ENCODE measurements at regions not wholly inside any gene's neighbourhood (a gene's known extent, or its start where the extent isn't known, plus 50 kb on each side); places are given as distances from the start of the nearest gene placed in this dataset.

DNA sequence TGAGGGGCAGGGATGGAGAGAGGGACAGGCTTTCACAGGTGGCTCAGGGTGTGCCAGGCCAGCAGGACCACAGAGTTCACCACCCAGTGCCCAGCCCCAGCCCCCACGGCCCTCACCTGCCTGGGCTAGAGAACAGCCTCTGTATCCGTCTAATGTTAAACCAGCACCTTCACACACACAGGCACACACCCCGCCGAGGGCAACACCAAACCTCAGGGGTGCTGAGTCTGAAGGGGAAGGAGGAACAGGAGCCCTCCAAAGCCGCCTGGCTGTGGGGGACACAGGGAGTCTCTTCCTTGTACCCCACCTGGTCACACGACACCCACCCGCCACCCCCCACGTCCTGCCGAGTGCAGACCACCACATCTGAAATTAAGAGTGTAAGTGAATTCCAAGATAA lies 205.8 kb upstream of the SALL3 start:
- no peak for DNase-seq

DNA sequence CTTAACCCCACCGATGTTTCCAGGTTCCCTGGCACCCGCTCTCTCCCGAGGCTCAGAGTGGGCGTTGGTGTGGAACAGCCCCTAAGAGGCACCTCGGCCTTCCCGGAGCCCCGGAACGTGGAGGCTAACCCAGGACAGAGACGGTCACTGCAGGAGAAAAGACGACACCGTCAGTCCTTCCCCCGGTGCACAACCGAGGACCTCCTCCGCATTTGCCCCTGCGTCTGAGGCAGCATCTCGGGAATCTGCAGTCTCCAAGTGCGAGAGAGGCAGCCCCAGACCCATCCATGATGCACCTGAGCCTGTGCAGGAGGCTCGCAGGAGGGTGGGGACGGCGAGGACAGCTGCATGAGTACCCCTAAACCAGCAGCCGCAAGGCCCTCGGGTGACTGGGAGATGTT lies 204.9 kb upstream of the SALL3 start:
- no peak overlapping the region for H3K27ac ChIP-seq
- no peaks in the 10 kb centered on the region for H3K36me3 ChIP-seq
- H3K4me1 ChIP-seq, result no peaks in the 10 kb centered on the region
- no peak for TF ChIP-seq POLR2A (IDR thresholded peaks at IDR 0.05)
- TF ChIP-seq, protein P1, sequence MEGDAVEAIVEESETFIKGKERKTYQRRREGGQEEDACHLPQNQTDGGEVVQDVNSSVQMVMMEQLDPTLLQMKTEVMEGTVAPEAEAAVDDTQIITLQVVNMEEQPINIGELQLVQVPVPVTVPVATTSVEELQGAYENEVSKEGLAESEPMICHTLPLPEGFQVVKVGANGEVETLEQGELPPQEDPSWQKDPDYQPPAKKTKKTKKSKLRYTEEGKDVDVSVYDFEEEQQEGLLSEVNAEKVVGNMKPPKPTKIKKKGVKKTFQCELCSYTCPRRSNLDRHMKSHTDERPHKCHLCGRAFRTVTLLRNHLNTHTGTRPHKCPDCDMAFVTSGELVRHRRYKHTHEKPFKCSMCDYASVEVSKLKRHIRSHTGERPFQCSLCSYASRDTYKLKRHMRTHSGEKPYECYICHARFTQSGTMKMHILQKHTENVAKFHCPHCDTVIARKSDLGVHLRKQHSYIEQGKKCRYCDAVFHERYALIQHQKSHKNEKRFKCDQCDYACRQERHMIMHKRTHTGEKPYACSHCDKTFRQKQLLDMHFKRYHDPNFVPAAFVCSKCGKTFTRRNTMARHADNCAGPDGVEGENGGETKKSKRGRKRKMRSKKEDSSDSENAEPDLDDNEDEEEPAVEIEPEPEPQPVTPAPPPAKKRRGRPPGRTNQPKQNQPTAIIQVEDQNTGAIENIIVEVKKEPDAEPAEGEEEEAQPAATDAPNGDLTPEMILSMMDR (IDR thresholded peaks at IDR 0.05), result no peak
- H3K4me3 ChIP-seq, result no peak overlapping the region
- peak in 1 of 3 donors; percentile 30 for DNase-seq
- no peaks in the 10 kb centered on the region for H3K27me3 ChIP-seq
- H3K9me3 ChIP-seq, result no peaks in the 10 kb centered on the region

More for the DNA sequence above, 205.8 kb upstream of the SALL3 start:
- no peaks in the 10 kb centered on the region for H3K36me3 ChIP-seq
- TF ChIP-seq POLR2A (IDR thresholded peaks at IDR 0.05), result no peak
- TF ChIP-seq, protein P1 (IDR thresholded peaks at IDR 0.05), result no peak
- H3K4me3 ChIP-seq, result no peak overlapping the region
- H3K27ac ChIP-seq, result no peak overlapping the region
- H3K27me3 ChIP-seq, result no peaks in the 10 kb centered on the region
- H3K4me1 ChIP-seq, result no peaks in the 10 kb centered on the region
- H3K9me3 ChIP-seq, result no peaks in the 10 kb centered on the region

DNA sequence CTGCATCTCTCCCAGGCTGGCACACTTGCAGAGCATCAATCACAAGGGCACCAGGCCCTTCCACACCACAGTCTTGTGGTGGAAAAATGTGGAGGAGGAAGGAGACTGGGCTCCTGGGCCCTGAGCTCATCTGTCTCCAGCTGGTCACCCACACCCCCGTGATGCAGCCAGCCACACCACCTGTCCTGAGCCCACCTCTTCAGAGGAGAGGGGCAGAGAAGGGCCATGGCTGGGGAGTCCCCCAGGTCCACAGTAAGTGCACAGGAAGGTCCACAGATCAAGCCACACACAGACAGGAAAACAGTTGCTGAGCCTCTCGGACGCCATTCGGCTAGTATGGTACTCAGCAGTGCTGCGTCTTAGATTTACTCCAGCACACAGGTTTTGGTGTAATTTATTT lies 203.5 kb upstream of the SALL3 start:
- TF ChIP-seq POLR2A (IDR thresholded peaks at IDR 0.05), result no peak
- TF ChIP-seq, protein P1 (IDR thresholded peaks at IDR 0.05), result no peak
- Histone ChIP-seq H3K27ac (no peak overlapping the region), H3K36me3 (no peaks in the 10 kb centered on the region), H3K4me1 (no peaks in the 10 kb centered on the region), H3K27me3 (no peaks in the 10 kb centered on the region), H3K4me3 (no peak overlapping the region), H3K9me3 (no peaks in the 10 kb centered on the region)
- peak in 2 of 3 donors; percentile 19 to 33 for DNase-seq

DNA sequence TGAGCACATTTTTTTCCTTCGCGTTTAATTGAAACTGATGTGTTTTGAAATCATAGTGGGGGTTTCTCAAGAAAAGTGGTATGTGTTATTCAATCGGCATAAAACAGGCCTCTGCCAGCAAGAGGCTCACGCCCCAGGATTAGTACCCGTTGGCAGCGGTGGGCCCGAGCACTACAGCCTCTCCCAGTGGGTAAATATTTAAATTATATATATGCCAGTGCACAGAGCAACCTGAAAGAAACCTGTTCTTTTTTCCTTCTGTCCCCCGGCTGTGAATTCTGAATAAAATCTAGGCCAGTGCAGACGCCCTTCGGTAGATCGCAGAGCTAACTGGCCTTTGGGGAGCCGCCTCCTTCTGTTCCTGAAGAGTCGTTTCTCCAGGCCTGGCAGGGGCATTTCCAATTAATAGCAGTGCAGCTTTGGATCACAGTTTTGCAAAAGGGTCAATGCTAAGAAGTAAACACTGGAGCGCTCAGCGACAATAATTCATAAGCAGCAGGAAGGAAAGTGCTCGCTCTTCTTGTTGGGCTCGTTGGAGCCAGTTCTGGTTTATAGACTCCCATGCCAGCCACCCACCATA lies 202.8 kb upstream of the SALL3 start:
- Histone ChIP-seq H3K4me1 (no peaks in the 10 kb centered on the region), H3K27ac (no peak overlapping the region), H3K27me3 (no peaks in the 10 kb centered on the region), H3K9me3 (no peaks in the 10 kb centered on the region), H3K4me3 (no peak overlapping the region), H3K36me3 (no peaks in the 10 kb centered on the region)
- DNase-seq, result peak in 1 of 3 donors; percentile 10
- TF ChIP-seq, protein P1 (IDR thresholded peaks at IDR 0.05), result no peak
- no peak for TF ChIP-seq POLR2A (IDR thresholded peaks at IDR 0.05)

DNA sequence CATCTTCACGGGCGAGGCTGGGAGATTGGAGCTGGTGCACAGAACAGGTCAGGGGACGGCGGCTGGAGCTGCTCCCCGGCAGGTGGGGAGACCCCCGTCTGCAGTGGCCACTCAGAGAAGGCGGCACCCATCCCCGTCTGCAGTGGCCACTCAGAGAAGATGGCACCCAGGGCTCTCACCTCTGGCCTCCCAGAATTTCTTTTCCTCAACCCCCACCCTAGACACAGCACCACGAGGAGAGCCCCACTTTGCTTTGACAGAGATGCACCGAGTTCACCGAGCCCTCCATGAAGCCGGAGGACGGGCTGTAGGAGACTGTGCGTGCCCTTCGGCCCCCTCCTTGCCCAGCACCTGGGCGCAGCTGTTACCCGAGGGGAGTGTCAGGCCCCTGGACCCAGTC lies 201.6 kb upstream of the SALL3 start:
- Histone ChIP-seq H3K27ac (no peak overlapping the region), H3K4me1 (no peaks in the 10 kb centered on the region), H3K4me3 (no peak overlapping the region), H3K36me3 (no peaks in the 10 kb centered on the region), H3K27me3 (no peaks in the 10 kb centered on the region), H3K9me3 (no peaks in the 10 kb centered on the region)
- no peak for TF ChIP-seq POLR2A (IDR thresholded peaks at IDR 0.05)
- TF ChIP-seq, protein P1 (IDR thresholded peaks at IDR 0.05), result no peak
- DNase-seq, result peak in 2 of 3 donors; percentile 10 to 34

DNA sequence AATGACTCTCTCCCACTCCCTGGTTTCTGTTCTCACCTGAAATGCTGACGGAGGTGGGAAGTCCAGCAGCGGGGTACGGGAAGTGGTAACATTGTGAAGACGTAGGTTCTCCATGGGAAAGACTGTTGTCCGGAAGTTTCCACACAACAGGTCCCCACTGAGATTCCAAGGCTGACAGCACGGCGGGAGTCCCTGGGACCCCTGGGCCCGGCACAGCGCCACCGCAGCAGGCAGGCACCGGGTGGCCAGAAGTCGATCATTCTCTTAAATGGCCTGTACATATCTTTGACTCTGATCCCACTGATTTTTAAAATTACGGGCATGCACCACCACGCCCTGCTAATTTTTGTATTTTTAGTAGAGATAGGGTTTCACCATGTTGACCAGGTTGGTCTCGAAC lies 201.0 kb upstream of the SALL3 start:
- Histone ChIP-seq H3K4me3 (no peak overlapping the region), H3K27me3 (no peaks in the 10 kb centered on the region), H3K9me3 (no peaks in the 10 kb centered on the region), H3K4me1 (no peaks in the 10 kb centered on the region), H3K27ac (no peak overlapping the region), H3K36me3 (no peaks in the 10 kb centered on the region)
- DNase-seq, result peak in 2 of 3 donors; percentile 19 to 25
- TF ChIP-seq, protein P1 (IDR thresholded peaks at IDR 0.05), result no peak
- TF ChIP-seq POLR2A (IDR thresholded peaks at IDR 0.05), result no peak
